Activated naive CD4-positive, alpha-beta T cell treated with anti-CD3 and anti-CD28 coated beads, Interleukin-2, amount 10 ng/mL, durations not matched to agents 7 days and 5 days (primary cell): ENCODE measurements at regions not wholly inside any gene's neighbourhood (a gene's known extent, or its start where the extent isn't known, plus 50 kb on each side); places are given as distances from the start of the nearest gene placed in this dataset.
"Not testable (repeated sequence)": the region's sequence is repeated elsewhere in the genome, so short reads cannot be mapped to it uniquely, and the experiment has no call there.

Experiments used
- CTCF ChIA-PET: fragments of 350-600 bp; sonication (Branson Sonifier 250); formaldehyde crosslinking; loops from one replicate; lab custom pipeline; 2021; ENCODE audit warnings: antibody characterized with exemption; lab: Charles Lee
- DNase-seq: peaks from one replicate; pipeline ENCODE4 v3.0.0-alpha.2; 2020
- H3K27ac Mint-ChIP-seq: one replicate; pipeline ENCODE4 v1.8.0; 2021; ENCODE audit warnings: mild to moderate bottlenecking, moderate library complexity, mixed read lengths
- H3K27me3 Mint-ChIP-seq: one replicate; pipeline ENCODE4 v1.8.0; 2021; ENCODE audit warnings: mild to moderate bottlenecking, mixed read lengths
- H3K36me3 Mint-ChIP-seq: one replicate; pipeline ENCODE4 v1.8.0; 2021; ENCODE audit warnings: mixed read lengths
- H3K4me1 Mint-ChIP-seq: one replicate; pipeline ENCODE4 v1.8.0; 2021; ENCODE audit warnings: mixed read lengths
- H3K4me3 Mint-ChIP-seq: one replicate; pipeline ENCODE4 v1.8.0; 2021; ENCODE audit warnings: mild to moderate bottlenecking, moderate library complexity, mixed read lengths
- H3K9me3 Mint-ChIP-seq: one replicate; pipeline ENCODE4 v1.8.0; 2021; ENCODE audit warnings: mixed read lengths

- CTCF ChIA-PET, result no interaction called here
- Mint-ChIP-seq H3K27me3 (peaks cover 15% of the 10 kb centered on the region), H3K4me1 (no peaks in the 10 kb centered on the region), H3K36me3 (no peaks in the 10 kb centered on the region), H3K4me3 (no peak overlapping the region), H3K27ac (no peak overlapping the region), H3K9me3 (no peaks in the 10 kb centered on the region)
- no peak for DNase-seq
Measured at GRCh38 chr4:77220828-77221613, 64.0 kb downstream of the CCNG2 start.

GRCh38 chr4:77225022-77225421, 68.0 kb downstream of the CCNG2 start:
- CTCF ChIA-PET, result interaction anchor here (2.2 kb wide), 1 partner anchor 21 kb away, joined by 5 read pairs; no protein-coding TSS in a partner anchor
- H3K9me3 Mint-ChIP-seq, result peaks cover 2% of the 10 kb centered on the region
- H3K4me3 Mint-ChIP-seq, result no peak overlapping the region
- H3K27me3 Mint-ChIP-seq, result peaks cover 15% of the 10 kb centered on the region
- no peaks in the 10 kb centered on the region for H3K36me3 Mint-ChIP-seq
- no peaks in the 10 kb centered on the region for H3K4me1 Mint-ChIP-seq
- DNase-seq, result no peak
- no peak overlapping the region for H3K27ac Mint-ChIP-seq

DNA sequence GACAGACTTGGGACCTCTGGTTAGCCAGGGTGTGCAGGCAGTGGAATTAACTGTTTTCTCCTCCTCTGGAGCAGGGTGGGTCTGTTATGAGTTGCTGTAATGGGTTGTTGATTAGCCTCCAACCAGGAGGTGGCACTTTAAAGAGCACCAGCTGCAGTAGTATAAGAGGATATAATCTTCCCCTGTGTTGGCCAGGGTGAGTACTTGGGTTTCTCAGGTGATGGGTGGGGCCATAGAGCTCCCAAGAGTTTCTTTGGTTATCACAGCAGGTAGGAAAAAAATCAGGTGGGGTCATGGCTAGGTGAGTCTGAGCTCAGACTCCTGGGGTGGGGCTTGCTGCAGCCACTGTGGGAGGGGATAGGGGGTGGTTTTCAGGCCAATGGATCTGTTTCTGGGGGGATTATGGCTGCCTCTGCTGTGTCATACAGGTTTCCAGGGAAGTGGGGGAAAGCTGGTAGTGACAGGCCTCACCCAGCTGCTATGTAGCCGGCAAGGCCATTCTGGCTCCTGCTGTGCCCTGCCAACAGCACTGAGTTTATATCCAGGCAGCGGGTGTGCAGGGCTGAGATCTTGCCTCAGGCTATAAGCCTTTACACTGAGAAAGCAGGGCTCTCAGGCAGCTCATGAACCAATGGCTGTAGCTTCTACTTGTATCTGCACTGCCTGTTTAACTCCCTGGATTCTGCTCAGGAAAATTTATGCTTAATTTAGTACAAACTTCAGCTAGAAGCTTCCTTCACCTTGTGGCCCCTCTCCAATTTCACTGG, 70.1 kb downstream of the CCNG2 start:
- H3K4me3 Mint-ChIP-seq, result no peak overlapping the region
- H3K27me3 Mint-ChIP-seq, result peaks cover 10% of the 10 kb centered on the region
- CTCF ChIA-PET, result interaction anchor here (0.9 to 4.8 kb wide), 3 partner anchors 12 to 25 kb away, joined by 3 to 23 read pairs (median 5); no protein-coding TSS in a partner anchor
- DNase-seq, result no peak
- no peaks in the 10 kb centered on the region for H3K36me3 Mint-ChIP-seq
- peaks cover 2% of the 10 kb centered on the region for H3K9me3 Mint-ChIP-seq
- H3K4me1 Mint-ChIP-seq, result no peaks in the 10 kb centered on the region
- H3K27ac Mint-ChIP-seq, result no peak overlapping the region

GRCh38 chr4:77229433-77229832, 72.4 kb downstream of the CCNG2 start:
- no peak overlapping the region for H3K27ac Mint-ChIP-seq
- H3K4me1 Mint-ChIP-seq, result peaks cover 5% of the 10 kb centered on the region
- peaks cover 6% of the 10 kb centered on the region for H3K27me3 Mint-ChIP-seq
- CTCF ChIA-PET, result interaction anchor here (1.4 to 4.8 kb wide), 2 partner anchors 10 to 26 kb away, joined by 3 to 23 read pairs; no protein-coding TSS in a partner anchor
- DNase-seq, result no peak
- peaks cover 2% of the 10 kb centered on the region for H3K9me3 Mint-ChIP-seq
- no peaks in the 10 kb centered on the region for H3K36me3 Mint-ChIP-seq
- H3K4me3 Mint-ChIP-seq, result no peak overlapping the region

DNA sequence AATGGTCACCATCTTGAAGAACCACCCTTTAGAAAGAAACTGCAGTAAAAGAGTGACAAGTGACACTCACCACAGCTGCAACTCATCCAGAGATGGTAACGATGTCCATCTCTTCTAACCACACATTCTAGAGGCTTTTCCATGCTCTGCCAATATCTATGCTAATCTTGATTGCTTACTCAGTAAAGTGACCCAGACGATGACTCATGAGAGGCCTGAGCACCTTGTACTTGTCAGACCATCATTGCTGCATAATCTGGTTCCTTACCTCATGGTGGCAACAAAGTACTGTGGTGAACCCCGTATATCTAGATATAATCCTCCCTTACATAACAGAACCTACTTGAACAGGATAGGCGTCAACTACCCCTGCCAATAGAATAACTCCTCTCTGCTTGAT, 75.6 kb downstream of the CCNG2 start:
- Mint-ChIP-seq H3K9me3 (no peaks in the 10 kb centered on the region), H3K4me3 (no peak overlapping the region), H3K27ac (no peak overlapping the region), H3K27me3 (peaks cover 4% of the 10 kb centered on the region), H3K4me1 (peaks cover 5% of the 10 kb centered on the region), H3K36me3 (no peaks in the 10 kb centered on the region)
- CTCF ChIA-PET, result no interaction called here
- DNase-seq, result no peak

- no peak overlapping the region for H3K27ac Mint-ChIP-seq
- H3K27me3 Mint-ChIP-seq, result peaks cover 5% of the 10 kb centered on the region
- H3K4me3 Mint-ChIP-seq, result no peak overlapping the region
- no peak for DNase-seq
- H3K36me3 Mint-ChIP-seq, result no peaks in the 10 kb centered on the region
- CTCF ChIA-PET, result interaction anchor here (7.6 kb wide), 1 partner anchor 124 kb away, joined by 79 read pairs; no protein-coding TSS in a partner anchor
- H3K9me3 Mint-ChIP-seq, result no peaks in the 10 kb centered on the region
- peaks cover 5% of the 10 kb centered on the region for H3K4me1 Mint-ChIP-seq
Measured at GRCh38 chr4:77235289-77235854, 78.4 kb downstream of the CCNG2 start.

DNA sequence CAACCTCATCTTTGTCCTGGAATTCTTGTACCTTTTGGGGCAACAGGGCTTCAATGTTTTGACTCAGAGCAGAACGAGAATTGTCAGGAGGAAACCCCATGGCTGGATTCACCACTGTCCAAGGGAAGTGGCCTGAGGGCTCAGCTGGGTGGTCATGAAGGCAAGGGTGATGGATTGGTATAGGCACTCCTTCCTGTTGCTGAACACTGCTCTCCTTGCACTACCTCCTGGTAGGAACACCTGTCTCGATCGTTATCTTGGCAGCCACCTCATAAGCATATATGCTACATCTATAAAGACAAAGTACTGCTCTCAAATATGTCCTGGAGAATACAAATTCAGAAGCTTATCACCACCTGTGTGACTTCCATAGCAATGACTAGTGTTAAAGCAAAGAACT, 79.8 kb downstream of the CCNG2 start:
- no peak overlapping the region for H3K4me3 Mint-ChIP-seq
- H3K36me3 Mint-ChIP-seq, result no peaks in the 10 kb centered on the region
- peaks cover 5% of the 10 kb centered on the region for H3K4me1 Mint-ChIP-seq
- peaks cover 10% of the 10 kb centered on the region for H3K27me3 Mint-ChIP-seq
- no peak overlapping the region for H3K27ac Mint-ChIP-seq
- DNase-seq, result no peak
- CTCF ChIA-PET, result interaction anchor here (0.9 to 7.6 kb wide), 2 partner anchors 71 to 123 kb away, joined by 3 to 79 read pairs; no protein-coding TSS in a partner anchor
- no peaks in the 10 kb centered on the region for H3K9me3 Mint-ChIP-seq

GRCh38 chr4:77240469-77241066, 83.6 kb downstream of the CCNG2 start:
- no peaks in the 10 kb centered on the region for H3K4me1 Mint-ChIP-seq
- H3K27ac Mint-ChIP-seq, result no peak overlapping the region
- peaks cover 10% of the 10 kb centered on the region for H3K27me3 Mint-ChIP-seq
- peak; percentile 74 for DNase-seq
- H3K4me3 Mint-ChIP-seq, result no peak overlapping the region
- H3K9me3 Mint-ChIP-seq, result no peaks in the 10 kb centered on the region
- CTCF ChIA-PET, result interaction anchor here (0.6 to 7.6 kb wide), 10 partner anchors 12 to 360 kb away, joined by 3 to 79 read pairs (median 4); no protein-coding TSS in a partner anchor
- H3K36me3 Mint-ChIP-seq, result no peaks in the 10 kb centered on the region

DNA sequence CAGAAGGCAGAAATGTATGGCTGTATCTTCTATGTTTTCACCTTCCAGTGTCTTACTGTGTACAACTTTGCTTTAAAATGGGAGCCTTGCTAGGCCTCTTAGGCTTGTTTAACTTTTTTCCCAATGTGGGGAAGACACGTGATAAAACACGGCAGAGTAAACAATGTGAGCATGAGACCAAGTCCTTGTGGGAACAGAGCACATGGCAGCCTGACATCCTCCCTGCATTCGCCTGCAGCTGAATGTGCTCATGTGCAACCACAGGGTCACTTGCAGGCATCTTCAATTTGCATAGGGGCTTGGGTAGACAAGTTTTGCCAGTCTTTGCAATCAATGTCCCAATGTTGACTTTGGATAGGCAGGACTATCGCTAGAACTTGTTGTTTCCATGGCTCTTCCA, 91.8 kb downstream of the CCNG2 start:
- H3K4me3 Mint-ChIP-seq, result no peak overlapping the region
- no peak for DNase-seq
- H3K36me3 Mint-ChIP-seq, result no peaks in the 10 kb centered on the region
- CTCF ChIA-PET, result no interaction called here
- no peaks in the 10 kb centered on the region for H3K9me3 Mint-ChIP-seq
- H3K27me3 Mint-ChIP-seq, result peaks cover 3% of the 10 kb centered on the region
- no peaks in the 10 kb centered on the region for H3K4me1 Mint-ChIP-seq
- no peak overlapping the region for H3K27ac Mint-ChIP-seq

DNA sequence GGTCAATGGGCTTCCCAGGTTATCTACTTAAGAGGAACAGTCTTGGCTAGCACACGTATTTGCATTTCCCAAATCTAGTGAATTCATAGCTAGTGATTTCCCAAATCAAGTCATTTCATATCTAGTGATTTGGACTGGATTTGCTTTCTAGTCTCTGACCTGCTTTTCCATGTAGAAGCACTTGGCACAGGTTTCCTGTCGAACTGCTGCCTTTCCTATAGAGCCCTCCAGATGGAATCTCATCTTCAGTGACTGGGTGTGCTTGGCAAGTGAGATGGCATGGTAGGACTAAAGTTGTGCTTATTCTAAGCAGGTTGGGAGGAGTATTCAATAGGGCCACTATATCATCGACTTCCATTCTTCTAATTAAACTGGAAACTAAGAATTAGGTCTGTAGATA, 94.7 kb downstream of the CCNG2 start:
- Mint-ChIP-seq H3K9me3 (no peaks in the 10 kb centered on the region), H3K27me3 (peaks cover 7% of the 10 kb centered on the region), H3K27ac (no peak overlapping the region), H3K4me1 (no peaks in the 10 kb centered on the region), H3K36me3 (no peaks in the 10 kb centered on the region), H3K4me3 (no peak overlapping the region)
- no peak for DNase-seq
- CTCF ChIA-PET, result interaction anchor here (1.3 kb wide), 1 partner anchor 9 kb away, joined by 3 read pairs; no protein-coding TSS in a partner anchor

DNA sequence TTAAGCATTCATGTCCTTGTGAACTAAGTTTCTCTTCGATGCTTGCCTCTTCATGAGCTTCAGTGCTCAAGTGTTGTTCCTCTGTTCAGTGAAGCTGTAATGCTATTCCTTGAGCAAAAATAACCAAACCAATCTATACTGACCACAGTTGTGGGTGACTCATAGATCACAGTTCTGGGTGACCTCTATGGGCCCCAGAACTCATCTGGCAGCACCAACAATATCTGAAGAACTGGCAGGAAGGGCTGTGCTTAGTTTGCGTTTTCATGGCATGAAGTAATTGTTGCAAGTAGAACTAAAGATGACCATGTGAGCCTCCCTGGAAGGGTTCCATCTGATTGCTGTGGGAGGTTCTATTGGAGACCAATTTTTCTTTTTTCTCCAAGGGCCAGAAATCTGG, 106.2 kb downstream of the CCNG2 start:
- H3K4me1 Mint-ChIP-seq, result no peaks in the 10 kb centered on the region
- no peaks in the 10 kb centered on the region for H3K27me3 Mint-ChIP-seq
- no peak overlapping the region for H3K27ac Mint-ChIP-seq
- H3K9me3 Mint-ChIP-seq, result peaks cover 2% of the 10 kb centered on the region
- CTCF ChIA-PET, result no interaction called here
- DNase-seq, result no peak
- no peaks in the 10 kb centered on the region for H3K36me3 Mint-ChIP-seq
- H3K4me3 Mint-ChIP-seq, result no peak overlapping the region

GRCh38 chr4:77263976-77264375, 107.0 kb downstream of the CCNG2 start:
- H3K27ac Mint-ChIP-seq, H3K36me3 Mint-ChIP-seq, CTCF ChIA-PET, H3K9me3 Mint-ChIP-seq, H3K27me3 Mint-ChIP-seq, H3K4me3 Mint-ChIP-seq, DNase-seq, H3K4me1 Mint-ChIP-seq: not testable (repeated sequence)

DNA sequence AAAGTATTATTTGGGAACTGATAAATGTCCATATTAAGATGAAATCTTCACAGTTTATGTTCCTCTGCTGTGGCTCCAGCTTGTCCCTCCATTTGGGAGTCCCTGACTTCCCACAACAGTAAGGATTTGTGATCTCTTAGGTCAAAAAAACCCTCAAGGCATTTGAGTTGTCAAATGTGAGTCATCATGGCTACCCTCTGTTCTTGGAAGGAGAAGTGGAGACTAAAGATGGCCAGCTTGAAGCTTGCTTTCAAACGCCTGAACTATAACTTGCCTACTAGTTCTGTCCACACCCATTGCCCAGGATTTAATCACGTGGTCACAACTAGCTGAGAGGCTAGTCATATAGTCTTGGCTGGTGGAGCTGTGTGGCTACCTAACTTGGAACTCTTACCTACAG, 107.8 kb downstream of the CCNG2 start:
- Mint-ChIP-seq H3K27me3 (no peaks in the 10 kb centered on the region), H3K4me1 (no peaks in the 10 kb centered on the region), H3K27ac (no peak overlapping the region), H3K4me3 (no peak overlapping the region), H3K36me3 (no peaks in the 10 kb centered on the region), H3K9me3 (peaks cover 2% of the 10 kb centered on the region)
- DNase-seq, result no peak
- CTCF ChIA-PET, result interaction anchor here (1.2 kb wide), 1 partner anchor 94 kb away, joined by 3 read pairs; no protein-coding TSS in a partner anchor

- Mint-ChIP-seq H3K4me3 (no peak overlapping the region), H3K36me3 (no peaks in the 10 kb centered on the region), H3K4me1 (no peaks in the 10 kb centered on the region), H3K27ac (no peak overlapping the region), H3K9me3 (peaks cover 2% of the 10 kb centered on the region), H3K27me3 (no peaks in the 10 kb centered on the region)
- DNase-seq, result no peak
- CTCF ChIA-PET, result no interaction called here
Measured at GRCh38 chr4:77268108-77268507, 111.1 kb downstream of the CCNG2 start.
